ENCODE measurements at regions not wholly inside any gene's neighbourhood (a gene's known extent, or its start where the extent isn't known, plus 50 kb on each side); places are given as distances from the start of the nearest gene placed in this dataset.

DNA sequence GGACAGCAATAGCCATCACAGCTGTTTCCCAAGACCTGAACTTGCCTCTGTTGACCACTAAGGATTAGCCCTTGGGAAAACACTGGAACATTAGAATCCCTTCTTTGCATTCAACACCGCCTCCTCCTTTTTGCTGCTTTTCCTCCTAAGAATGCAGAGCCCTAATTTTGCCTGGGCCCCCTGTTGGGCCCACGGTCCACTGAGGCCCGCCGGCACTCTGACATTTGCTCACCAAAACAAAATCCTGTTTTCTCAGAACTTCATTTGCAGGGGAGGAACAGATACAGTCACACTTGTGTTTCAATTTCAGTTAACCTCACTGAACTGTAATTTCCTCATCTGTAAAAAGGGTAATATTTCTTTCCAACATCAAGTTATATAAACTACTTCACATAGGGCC is 116.0 kb upstream of the JARID2 start:
- TF ChIP-seq, protein P1, sequence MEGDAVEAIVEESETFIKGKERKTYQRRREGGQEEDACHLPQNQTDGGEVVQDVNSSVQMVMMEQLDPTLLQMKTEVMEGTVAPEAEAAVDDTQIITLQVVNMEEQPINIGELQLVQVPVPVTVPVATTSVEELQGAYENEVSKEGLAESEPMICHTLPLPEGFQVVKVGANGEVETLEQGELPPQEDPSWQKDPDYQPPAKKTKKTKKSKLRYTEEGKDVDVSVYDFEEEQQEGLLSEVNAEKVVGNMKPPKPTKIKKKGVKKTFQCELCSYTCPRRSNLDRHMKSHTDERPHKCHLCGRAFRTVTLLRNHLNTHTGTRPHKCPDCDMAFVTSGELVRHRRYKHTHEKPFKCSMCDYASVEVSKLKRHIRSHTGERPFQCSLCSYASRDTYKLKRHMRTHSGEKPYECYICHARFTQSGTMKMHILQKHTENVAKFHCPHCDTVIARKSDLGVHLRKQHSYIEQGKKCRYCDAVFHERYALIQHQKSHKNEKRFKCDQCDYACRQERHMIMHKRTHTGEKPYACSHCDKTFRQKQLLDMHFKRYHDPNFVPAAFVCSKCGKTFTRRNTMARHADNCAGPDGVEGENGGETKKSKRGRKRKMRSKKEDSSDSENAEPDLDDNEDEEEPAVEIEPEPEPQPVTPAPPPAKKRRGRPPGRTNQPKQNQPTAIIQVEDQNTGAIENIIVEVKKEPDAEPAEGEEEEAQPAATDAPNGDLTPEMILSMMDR (IDR thresholded peaks at IDR 0.05; ENCODE audit: poor library complexity): no peak
- no peak for TF ChIP-seq EZH2phosphoT487 (IDR thresholded peaks at IDR 0.05; ENCODE audit: low read depth, severe bottlenecking, unreplicated experiment)
